ENCODE measurements at regions not wholly inside any gene's neighbourhood (a gene's known extent, or its start where the extent isn't known, plus 50 kb on each side); places are given as distances from the start of the nearest gene placed in this dataset.

GRCh38 chr2:22882643-22883042, 502.3 kb upstream of the KLHL29 start:
- no peak for TF ChIP-seq MAX (IDR thresholded peaks at IDR 0.05)
- TF ChIP-seq POLR2A (IDR thresholded peaks at IDR 0.05; ENCODE audit: low read length), result no peak
- TF ChIP-seq MAFK (IDR thresholded peaks at IDR 0.05; ENCODE audit: partially characterized antibody), result no peak
- no peak for TF ChIP-seq CTCF (IDR thresholded peaks at IDR 0.05)
- TF ChIP-seq SMC3 (IDR thresholded peaks at IDR 0.05), result no peak
- no peak for TF ChIP-seq REST (IDR thresholded peaks at IDR 0.05)
- no peak for TF ChIP-seq BCL3 (IDR thresholded peaks at IDR 0.05)
